ENCODE measurements at regions not wholly inside any gene's neighbourhood (a gene's known extent, or its start where the extent isn't known, plus 50 kb on each side); places are given as distances from the start of the nearest gene placed in this dataset.

GRCh38 chr5:167827766-167828165 is 463.7 kb upstream of the WWC1 start:
- Mint-ChIP-seq H3K27me3 (ENCODE audit: low read depth) (peaks cover 28% of the 10 kb centered on the region), H3K9me3 (ENCODE audit: low read depth) (peaks cover 4% of the 10 kb centered on the region), H3K36me3 (ENCODE audit: low read depth) (no peaks in the 10 kb centered on the region), H3K4me1 (ENCODE audit: low read depth) (peaks cover 16% of the 10 kb centered on the region), H3K27ac (ENCODE audit: unreplicated experiment) (no peak overlapping the region), H3K4me3 (ENCODE audit: unreplicated experiment) (no peak overlapping the region)
- no peak for DNase-seq (ENCODE audit: low spot score)
- TF ChIP-seq CTCF (IDR thresholded peaks at IDR 0.05): no peak

- no peak for DNase-seq (ENCODE audit: low spot score)
- no peak overlapping the region for H3K4me3 Mint-ChIP-seq (ENCODE audit: unreplicated experiment)
- TF ChIP-seq CTCF (IDR thresholded peaks at IDR 0.05): no peak
- no peaks in the 10 kb centered on the region for H3K36me3 Mint-ChIP-seq (ENCODE audit: low read depth)
- no peaks in the 10 kb centered on the region for H3K9me3 Mint-ChIP-seq (ENCODE audit: low read depth)
- H3K27me3 Mint-ChIP-seq (ENCODE audit: low read depth): peaks cover 22% of the 10 kb centered on the region
- peaks cover 15% of the 10 kb centered on the region for H3K4me1 Mint-ChIP-seq (ENCODE audit: low read depth)
- no peak overlapping the region for H3K27ac Mint-ChIP-seq (ENCODE audit: unreplicated experiment)
Measured at GRCh38 chr5:167831754-167832504, 459.5 kb upstream of the WWC1 start.

GRCh38 chr5:167832609-167833008 is 458.8 kb upstream of the WWC1 start:
- H3K9me3 Mint-ChIP-seq (ENCODE audit: low read depth): no peaks in the 10 kb centered on the region
- H3K4me1 Mint-ChIP-seq (ENCODE audit: low read depth): peaks cover 15% of the 10 kb centered on the region
- no peak overlapping the region for H3K27ac Mint-ChIP-seq (ENCODE audit: unreplicated experiment)
- no peaks in the 10 kb centered on the region for H3K36me3 Mint-ChIP-seq (ENCODE audit: low read depth)
- H3K27me3 Mint-ChIP-seq (ENCODE audit: low read depth): peaks cover 19% of the 10 kb centered on the region
- H3K4me3 Mint-ChIP-seq (ENCODE audit: unreplicated experiment): no peak overlapping the region
- TF ChIP-seq CTCF (IDR thresholded peaks at IDR 0.05): no peak
- DNase-seq (ENCODE audit: low spot score): no peak

GRCh38 chr5:167833456-167833855 is 458.0 kb upstream of the WWC1 start:
- Mint-ChIP-seq H3K27me3 (ENCODE audit: low read depth) (peaks cover 12% of the 10 kb centered on the region), H3K27ac (ENCODE audit: unreplicated experiment) (no peak overlapping the region), H3K4me3 (ENCODE audit: unreplicated experiment) (no peak overlapping the region), H3K36me3 (ENCODE audit: low read depth) (no peaks in the 10 kb centered on the region), H3K4me1 (ENCODE audit: low read depth) (peaks cover 7% of the 10 kb centered on the region), H3K9me3 (ENCODE audit: low read depth) (no peaks in the 10 kb centered on the region)
- DNase-seq (ENCODE audit: low spot score): no peak
- TF ChIP-seq CTCF (IDR thresholded peaks at IDR 0.05): no peak

GRCh38 chr5:167835146-167835545 is 456.3 kb upstream of the WWC1 start:
- H3K36me3 Mint-ChIP-seq (ENCODE audit: low read depth): no peaks in the 10 kb centered on the region
- no peak overlapping the region for H3K4me3 Mint-ChIP-seq (ENCODE audit: unreplicated experiment)
- peaks cover 3% of the 10 kb centered on the region for H3K4me1 Mint-ChIP-seq (ENCODE audit: low read depth)
- peaks cover 14% of the 10 kb centered on the region for H3K27me3 Mint-ChIP-seq (ENCODE audit: low read depth)
- no peaks in the 10 kb centered on the region for H3K9me3 Mint-ChIP-seq (ENCODE audit: low read depth)
- H3K27ac Mint-ChIP-seq (ENCODE audit: unreplicated experiment): no peak overlapping the region
- DNase-seq (ENCODE audit: low spot score): no peak
- TF ChIP-seq CTCF (IDR thresholded peaks at IDR 0.05): no peak
